ENCODE measurements at regions not wholly inside any gene's neighbourhood (a gene's known extent, or its start where the extent isn't known, plus 50 kb on each side); places are given as distances from the start of the nearest gene placed in this dataset.

DNA sequence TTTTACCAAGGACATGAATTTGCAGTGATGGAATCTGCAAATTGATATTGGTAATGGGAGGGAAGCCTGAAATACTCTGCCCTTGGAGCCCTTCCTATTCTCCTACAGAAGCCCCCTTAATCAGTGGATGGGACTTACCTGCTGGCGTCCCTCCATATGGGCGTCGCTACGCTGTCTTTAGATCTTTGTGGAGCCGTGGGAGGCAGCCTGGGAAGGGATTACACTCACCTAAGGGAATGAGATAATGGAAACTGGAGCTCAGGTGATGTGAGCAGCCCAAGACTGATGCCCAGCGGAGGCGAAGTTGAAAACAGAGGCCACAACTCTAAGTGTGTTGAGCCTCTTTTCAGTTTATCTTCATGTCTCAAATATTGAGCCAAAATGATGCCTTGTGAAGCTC is 306.6 kb downstream of the MYCN start:
- TF ChIP-seq TAF1 (IDR thresholded peaks at IDR 0.05; ENCODE audit: borderline replicate concordance, insufficient read depth, low read length) (no peak), SIN3A (IDR thresholded peaks at IDR 0.05; ENCODE audit: borderline replicate concordance, insufficient read depth, low read length) (no peak)
- TF ChIP-seq, protein P1, sequence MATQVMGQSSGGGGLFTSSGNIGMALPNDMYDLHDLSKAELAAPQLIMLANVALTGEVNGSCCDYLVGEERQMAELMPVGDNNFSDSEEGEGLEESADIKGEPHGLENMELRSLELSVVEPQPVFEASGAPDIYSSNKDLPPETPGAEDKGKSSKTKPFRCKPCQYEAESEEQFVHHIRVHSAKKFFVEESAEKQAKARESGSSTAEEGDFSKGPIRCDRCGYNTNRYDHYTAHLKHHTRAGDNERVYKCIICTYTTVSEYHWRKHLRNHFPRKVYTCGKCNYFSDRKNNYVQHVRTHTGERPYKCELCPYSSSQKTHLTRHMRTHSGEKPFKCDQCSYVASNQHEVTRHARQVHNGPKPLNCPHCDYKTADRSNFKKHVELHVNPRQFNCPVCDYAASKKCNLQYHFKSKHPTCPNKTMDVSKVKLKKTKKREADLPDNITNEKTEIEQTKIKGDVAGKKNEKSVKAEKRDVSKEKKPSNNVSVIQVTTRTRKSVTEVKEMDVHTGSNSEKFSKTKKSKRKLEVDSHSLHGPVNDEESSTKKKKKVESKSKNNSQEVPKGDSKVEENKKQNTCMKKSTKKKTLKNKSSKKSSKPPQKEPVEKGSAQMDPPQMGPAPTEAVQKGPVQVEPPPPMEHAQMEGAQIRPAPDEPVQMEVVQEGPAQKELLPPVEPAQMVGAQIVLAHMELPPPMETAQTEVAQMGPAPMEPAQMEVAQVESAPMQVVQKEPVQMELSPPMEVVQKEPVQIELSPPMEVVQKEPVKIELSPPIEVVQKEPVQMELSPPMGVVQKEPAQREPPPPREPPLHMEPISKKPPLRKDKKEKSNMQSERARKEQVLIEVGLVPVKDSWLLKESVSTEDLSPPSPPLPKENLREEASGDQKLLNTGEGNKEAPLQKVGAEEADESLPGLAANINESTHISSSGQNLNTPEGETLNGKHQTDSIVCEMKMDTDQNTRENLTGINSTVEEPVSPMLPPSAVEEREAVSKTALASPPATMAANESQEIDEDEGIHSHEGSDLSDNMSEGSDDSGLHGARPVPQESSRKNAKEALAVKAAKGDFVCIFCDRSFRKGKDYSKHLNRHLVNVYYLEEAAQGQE (IDR thresholded peaks at IDR 0.05; ENCODE audit: insufficient read depth in 1 of 2, low read depth in 2 of 2, low read length in 2 of 2) = no peak
